IPS-15b (cell line): ENCODE measurements at regions not wholly inside any gene's neighbourhood (a gene's known extent, or its start where the extent isn't known, plus 50 kb on each side); places are given as distances from the start of the nearest gene placed in this dataset.

Source experiments
- H3K27me3 ChIP-seq: one replicate; pipeline ENCODE4 v1.6.1; 2013; ENCODE audit warnings: low read length; ENCODE audit not compliant: control insufficient read depth, insufficient read depth
- H3K36me3 ChIP-seq: one replicate; pipeline ENCODE4 v1.6.1; 2013; ENCODE audit warnings: low read length; ENCODE audit not compliant: control insufficient read depth, insufficient read depth
- H3K4me1 ChIP-seq: one replicate; pipeline ENCODE4 v1.6.1; 2013; ENCODE audit warnings: mild to moderate bottlenecking, low read length; ENCODE audit not compliant: control insufficient read depth, insufficient read depth
- H3K4me3 ChIP-seq: one replicate; pipeline ENCODE4 v1.5.1; 2013; ENCODE audit warnings: low read depth, low read length
- H3K9ac ChIP-seq: one replicate; pipeline ENCODE4 v1.6.1; 2013; ENCODE audit warnings: low read depth, mild to moderate bottlenecking, low read length
- H3K9me3 ChIP-seq: one replicate; pipeline ENCODE4 v1.6.1; 2013; ENCODE audit warnings: mild to moderate bottlenecking, low read length; ENCODE audit not compliant: control insufficient read depth, insufficient read depth

DNA sequence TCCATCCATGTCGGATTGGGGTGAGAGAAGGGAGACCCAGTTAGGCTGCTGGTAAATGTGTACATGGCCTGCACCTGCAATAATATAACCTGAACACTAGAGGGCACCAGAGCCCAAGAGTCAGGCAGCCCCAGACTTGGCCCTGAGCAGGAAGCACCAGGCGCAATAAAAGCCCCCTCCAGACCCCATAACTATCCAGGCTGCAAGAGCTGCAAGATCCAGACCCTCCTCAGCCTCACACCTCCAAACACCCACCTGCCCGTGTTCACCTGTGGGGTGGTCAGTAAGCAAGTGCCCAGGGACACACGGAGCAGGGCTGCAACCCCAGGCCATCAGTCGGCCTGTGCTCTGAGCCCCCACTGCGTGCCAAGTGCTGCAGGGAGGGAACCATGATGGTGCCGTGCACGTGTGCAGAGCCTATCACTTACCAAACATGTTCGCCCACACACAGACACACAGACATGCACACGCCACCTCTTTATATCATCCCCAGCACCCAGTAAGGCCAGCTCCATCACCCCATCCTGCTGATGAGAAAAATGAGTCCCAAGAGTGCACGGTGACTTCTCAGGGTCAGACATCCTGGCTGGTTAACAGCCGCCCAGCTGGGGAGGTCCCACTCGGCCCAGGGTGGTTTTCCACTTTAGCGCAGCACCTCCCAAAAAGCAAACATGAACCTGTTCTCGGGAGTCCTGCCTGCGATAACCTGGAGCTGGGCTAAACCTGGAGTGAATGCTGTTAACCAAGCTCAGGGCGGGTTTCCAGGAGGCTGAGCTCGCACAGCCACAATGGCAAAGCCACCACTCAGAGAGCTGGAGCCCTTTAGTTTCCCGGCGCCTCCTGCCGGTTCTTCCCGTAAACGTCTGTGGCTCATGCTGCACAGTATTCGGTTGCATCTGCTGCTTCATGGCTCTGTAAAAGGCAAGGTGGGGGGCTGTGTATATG, 439.8 kb downstream of the SOX9 start:
- no peak overlapping the region for H3K4me3 ChIP-seq
- no peaks in the 10 kb centered on the region for H3K9me3 ChIP-seq
- no peak overlapping the region for H3K9ac ChIP-seq
- no peaks in the 10 kb centered on the region for H3K36me3 ChIP-seq
- no peaks in the 10 kb centered on the region for H3K27me3 ChIP-seq
- no peaks in the 10 kb centered on the region for H3K4me1 ChIP-seq

DNA sequence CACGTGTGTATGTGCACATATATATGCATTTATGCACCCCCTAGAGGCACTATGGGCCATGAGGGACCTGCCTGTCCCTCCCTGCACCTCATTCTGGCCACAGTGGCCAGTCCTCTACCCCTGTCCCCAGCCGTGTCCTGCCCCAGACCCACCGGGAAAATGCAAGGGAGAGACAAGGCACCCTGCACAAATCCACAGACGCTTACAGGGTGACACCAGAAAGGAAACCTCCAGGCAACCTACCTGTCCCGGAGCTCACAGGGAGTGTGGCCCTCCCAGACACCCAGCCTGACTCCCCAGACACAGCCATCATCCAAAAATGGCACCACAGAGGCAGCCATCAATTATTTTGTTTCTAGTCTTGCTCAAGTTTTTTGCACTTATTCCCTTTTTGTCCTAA, 440.4 kb downstream of the SOX9 start:
- Histone ChIP-seq H3K4me3 (no peak overlapping the region), H3K9me3 (no peaks in the 10 kb centered on the region), H3K4me1 (no peaks in the 10 kb centered on the region), H3K27me3 (no peaks in the 10 kb centered on the region), H3K36me3 (no peaks in the 10 kb centered on the region), H3K9ac (no peak overlapping the region)

DNA sequence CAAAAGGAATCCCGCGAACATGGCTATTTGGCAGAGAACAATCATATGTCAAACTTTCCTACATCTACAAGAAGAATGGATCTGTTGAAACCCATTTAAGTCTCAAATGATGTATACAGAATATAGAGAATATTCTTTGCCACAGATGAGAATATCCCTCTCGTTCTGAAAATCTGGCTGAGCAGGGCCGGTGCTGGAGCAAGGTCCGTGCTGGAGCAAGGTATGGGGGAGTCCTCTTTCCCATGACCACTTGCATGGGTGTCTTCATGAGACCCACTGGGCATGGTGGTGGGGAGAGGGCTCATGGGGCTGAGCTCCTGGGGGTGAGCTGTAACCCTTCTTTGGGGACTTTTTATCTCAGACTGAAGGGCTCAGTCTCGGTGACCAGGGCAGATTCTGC, 440.9 kb downstream of the SOX9 start:
- H3K9me3 ChIP-seq, result no peaks in the 10 kb centered on the region
- H3K9ac ChIP-seq, result no peak overlapping the region
- no peaks in the 10 kb centered on the region for H3K4me1 ChIP-seq
- no peaks in the 10 kb centered on the region for H3K27me3 ChIP-seq
- no peaks in the 10 kb centered on the region for H3K36me3 ChIP-seq
- H3K4me3 ChIP-seq, result no peak overlapping the region

DNA sequence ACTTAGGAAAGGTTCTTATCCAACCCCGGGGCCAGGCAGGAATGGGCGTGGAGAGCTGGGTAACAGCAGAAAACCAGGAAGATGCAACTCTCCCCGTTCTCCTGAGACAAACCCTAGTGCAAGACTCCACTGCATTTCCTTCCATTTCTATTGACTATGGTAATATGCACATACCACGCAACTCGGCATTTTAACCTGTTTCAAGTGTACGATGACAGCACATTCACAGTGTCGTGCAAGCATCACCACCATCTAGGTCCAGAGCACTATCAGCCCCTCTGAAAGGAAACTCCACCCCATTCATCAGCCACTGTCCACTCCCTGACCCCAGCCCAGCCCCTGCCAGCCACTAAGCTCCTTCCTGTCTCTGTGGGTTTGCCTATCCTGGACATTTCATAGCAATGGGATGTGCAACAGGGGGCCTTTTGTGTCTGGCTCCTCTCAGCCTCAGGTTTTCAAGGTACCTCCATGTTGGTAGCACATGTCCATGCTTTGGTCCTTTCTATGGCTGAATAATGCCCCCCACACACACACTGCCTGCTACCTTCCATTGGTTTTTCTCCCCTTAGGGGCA, 441.9 kb downstream of the SOX9 start:
- Histone ChIP-seq H3K36me3 (no peaks in the 10 kb centered on the region), H3K4me3 (no peak overlapping the region), H3K9me3 (no peaks in the 10 kb centered on the region), H3K27me3 (no peaks in the 10 kb centered on the region), H3K9ac (no peak overlapping the region), H3K4me1 (no peaks in the 10 kb centered on the region)

DNA sequence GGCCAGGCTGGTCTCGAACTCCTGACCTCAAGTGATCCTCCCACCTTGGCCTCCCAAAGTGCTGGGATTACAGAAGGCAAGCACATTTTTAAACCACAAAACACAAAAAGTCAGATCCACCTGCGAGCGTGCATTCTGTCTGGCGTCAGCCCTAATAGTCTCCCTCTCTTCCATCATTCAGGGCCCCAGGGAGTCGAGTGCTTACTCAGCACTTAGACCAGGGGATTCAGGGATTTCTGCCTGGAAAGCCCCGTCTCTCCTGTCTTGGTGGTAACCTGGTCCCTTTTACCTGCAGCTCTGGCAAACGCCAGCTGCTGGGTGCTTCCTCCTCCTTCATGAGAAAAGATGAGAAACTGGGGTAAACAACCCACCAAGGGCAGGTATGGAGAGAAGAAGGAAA, 443.1 kb downstream of the SOX9 start:
- H3K9ac ChIP-seq, result no peak overlapping the region
- H3K27me3 ChIP-seq, result no peaks in the 10 kb centered on the region
- no peaks in the 10 kb centered on the region for H3K36me3 ChIP-seq
- H3K4me1 ChIP-seq, result no peaks in the 10 kb centered on the region
- no peak overlapping the region for H3K4me3 ChIP-seq
- H3K9me3 ChIP-seq, result no peaks in the 10 kb centered on the region

DNA sequence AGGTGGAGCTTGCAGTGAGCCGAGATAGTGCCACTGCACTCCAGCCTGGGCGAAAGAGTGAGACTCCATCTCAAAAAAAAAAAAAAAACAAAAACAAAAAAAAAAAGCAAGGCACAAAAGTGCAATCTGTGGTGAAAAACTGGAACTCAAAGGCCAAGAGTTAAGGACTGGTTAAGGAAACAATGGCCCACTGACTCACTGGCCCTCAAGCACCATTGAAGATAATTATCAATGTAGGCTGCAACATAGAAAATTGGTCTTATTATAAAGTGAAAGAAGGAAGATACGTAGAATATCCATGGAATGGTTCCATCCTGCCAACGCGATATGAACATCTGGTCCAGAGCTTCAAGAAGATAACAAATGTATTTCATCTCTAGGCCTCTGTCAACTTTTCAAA, 444.2 kb downstream of the SOX9 start:
- Histone ChIP-seq H3K9me3 (no peaks in the 10 kb centered on the region), H3K4me3 (no peak overlapping the region), H3K9ac (no peak overlapping the region), H3K36me3 (no peaks in the 10 kb centered on the region), H3K27me3 (no peaks in the 10 kb centered on the region), H3K4me1 (no peaks in the 10 kb centered on the region)

DNA sequence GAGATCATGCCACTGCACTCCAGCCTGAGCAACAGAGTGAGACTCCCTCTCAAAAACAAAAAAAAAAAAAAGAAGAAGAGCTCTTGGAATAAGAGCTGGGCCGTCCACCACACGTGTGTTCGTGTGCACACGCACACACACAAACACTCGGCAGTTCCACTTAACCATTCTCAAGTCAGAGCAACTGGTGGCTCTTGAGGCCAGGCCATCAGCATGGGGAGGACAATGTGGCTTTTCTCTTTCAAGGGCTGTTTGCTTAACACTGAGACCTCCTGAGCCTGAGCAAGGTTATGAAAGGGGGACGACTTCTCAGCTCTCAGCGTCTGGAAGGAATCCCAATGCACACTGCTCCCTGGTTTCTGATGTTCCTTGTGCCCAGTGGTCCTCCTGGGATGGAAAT, 444.9 kb downstream of the SOX9 start:
- Histone ChIP-seq H3K36me3 (no peaks in the 10 kb centered on the region), H3K9ac (no peak overlapping the region), H3K27me3 (no peaks in the 10 kb centered on the region), H3K4me1 (no peaks in the 10 kb centered on the region), H3K9me3 (no peaks in the 10 kb centered on the region), H3K4me3 (no peak overlapping the region)

DNA sequence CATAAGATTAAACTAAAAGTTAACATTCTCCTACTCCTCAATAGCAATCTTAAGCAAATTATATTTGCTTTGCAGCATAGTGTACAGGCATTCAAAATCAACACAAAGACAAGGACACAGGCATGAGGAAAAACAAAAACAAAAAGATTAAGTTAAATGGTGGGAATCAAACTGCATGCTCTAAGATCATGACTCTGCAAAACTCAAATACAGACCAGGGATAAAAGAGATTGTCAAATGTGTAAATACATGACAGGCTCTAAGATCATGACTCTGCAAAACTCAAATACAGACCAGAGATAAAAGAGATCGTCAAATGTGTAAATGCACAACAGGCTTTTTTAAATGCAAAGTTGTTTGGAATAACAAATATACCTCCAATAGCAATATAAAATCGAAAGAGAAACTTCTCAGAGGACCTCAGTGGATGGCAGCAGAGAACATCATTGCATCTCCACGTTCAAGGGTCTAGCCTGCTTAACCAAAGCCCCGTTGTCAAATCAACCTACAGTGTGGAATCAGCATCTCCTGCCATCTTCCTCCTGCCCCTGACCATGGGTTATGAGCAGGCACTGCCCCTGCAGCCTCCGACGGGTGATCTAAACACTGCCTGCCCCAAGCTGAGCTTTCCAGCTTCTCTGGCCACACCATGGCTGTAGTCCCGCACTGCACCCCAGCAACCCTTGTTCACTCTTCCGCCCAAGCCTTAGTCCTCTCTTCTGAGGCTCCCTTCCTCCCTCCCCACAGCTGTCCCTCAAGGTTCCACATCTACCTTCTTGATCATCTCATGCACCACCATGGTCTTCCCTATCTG, 446.1 kb downstream of the SOX9 start:
- Histone ChIP-seq H3K9me3 (no peaks in the 10 kb centered on the region), H3K4me3 (no peak overlapping the region), H3K27me3 (no peaks in the 10 kb centered on the region), H3K9ac (no peak overlapping the region), H3K36me3 (no peaks in the 10 kb centered on the region), H3K4me1 (no peaks in the 10 kb centered on the region)

DNA sequence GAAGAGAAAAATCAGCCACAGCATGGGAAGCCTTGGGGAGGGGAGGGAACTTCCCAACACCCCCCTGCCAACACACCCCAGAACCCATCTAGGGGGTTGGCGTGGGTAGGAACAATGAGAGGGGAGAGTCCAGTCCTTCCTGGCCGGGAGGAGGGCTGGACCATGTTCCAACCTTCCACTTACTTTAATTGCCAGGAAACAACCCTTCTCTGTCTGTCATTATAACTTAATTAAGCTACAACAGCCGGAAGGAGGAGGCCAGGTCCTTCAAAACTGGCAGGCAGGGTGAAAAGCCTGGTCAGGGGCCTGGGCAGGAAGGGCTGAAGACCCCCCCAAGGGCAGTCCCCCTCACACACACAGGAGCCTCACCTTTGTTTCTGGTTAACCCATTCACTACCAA, 447.0 kb downstream of the SOX9 start:
- H3K27me3 ChIP-seq, result no peaks in the 10 kb centered on the region
- H3K9ac ChIP-seq, result no peak overlapping the region
- H3K36me3 ChIP-seq, result no peaks in the 10 kb centered on the region
- no peaks in the 10 kb centered on the region for H3K4me1 ChIP-seq
- no peak overlapping the region for H3K4me3 ChIP-seq
- H3K9me3 ChIP-seq, result no peaks in the 10 kb centered on the region

DNA sequence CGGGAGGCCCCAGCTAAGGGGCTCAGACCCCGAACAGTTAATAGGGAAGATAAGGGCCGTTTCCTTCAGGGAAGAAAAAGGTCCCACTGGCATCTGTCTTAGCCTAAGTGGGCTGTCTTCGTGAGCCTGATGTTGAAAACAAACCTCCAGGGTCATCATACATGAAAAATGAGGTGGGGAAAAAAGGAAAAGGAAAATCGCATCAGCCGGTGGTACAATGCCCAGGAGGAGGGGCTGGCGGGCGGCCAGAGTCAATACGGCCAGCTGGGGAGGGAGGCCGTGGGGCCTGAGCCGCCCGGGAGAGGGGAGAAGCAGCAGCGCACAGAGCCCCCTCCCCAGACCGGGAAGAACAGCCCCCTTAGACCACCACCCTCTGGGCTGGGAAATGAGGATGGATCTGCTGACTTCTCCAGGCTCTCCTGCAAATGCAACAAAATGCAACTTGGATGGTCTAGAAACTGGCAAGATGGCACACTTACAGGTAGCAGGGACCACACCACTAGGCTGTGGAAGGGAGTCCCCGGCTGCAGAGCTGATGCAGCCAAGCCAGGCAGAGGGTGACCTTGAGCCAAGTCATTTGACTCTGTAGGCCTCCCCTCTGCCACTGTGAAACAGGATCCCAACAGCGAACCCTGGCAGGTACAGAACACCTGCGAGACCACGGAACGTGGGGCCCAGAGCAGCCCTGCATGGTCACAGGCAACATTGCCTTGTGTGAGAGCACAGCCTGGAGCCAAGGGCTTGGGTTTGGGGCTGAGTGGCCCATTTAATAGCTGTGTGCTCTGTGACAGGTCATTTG, 448.5 kb downstream of the SOX9 start:
- H3K9ac ChIP-seq, result no peak overlapping the region
- no peaks in the 10 kb centered on the region for H3K4me1 ChIP-seq
- no peak overlapping the region for H3K4me3 ChIP-seq
- no peaks in the 10 kb centered on the region for H3K36me3 ChIP-seq
- H3K27me3 ChIP-seq, result no peaks in the 10 kb centered on the region
- no peaks in the 10 kb centered on the region for H3K9me3 ChIP-seq

DNA sequence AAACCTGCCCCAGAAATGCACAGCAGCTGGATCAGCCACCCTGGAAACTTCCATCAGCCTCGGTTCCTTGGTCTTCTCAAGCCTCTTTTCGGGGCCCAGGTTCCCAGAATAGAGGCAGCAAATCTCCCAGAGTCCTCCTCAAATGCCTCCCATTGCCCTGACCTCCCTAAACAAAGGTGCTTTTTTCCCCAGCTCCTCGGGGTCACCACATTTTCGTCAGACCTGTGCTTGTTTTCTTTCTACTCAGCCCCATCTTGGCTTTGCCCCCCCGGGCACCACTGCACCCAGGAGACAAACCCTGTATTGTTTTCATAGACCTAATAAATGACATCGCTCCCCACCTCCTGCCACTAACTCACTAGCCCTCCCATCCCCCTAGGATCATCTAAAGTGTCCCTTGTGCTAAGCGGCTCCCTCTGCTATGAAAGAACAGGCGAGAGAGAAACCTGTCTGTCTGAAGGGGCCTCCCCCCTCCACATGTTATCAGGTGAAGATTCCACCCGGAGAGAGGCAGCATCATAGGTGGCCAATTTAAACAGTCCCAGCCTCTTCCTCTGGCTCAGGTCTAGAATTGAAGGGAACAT, 451.1 kb downstream of the SOX9 start:
- H3K9ac ChIP-seq, result no peak overlapping the region
- H3K27me3 ChIP-seq, result no peaks in the 10 kb centered on the region
- H3K4me1 ChIP-seq, result peaks cover 11% of the 10 kb centered on the region
- no peaks in the 10 kb centered on the region for H3K36me3 ChIP-seq
- H3K9me3 ChIP-seq, result no peaks in the 10 kb centered on the region
- no peak overlapping the region for H3K4me3 ChIP-seq
